K562 (cell line): ENCODE measurements at regions not wholly inside any gene's neighbourhood (a gene's known extent, or its start where the extent isn't known, plus 50 kb on each side); places are given as distances from the start of the nearest gene placed in this dataset.

Experiments
- ATAC-seq: fragments of 200-7000 bp; cut with Tn5 transposase; 3 replicates; pipeline ENCODE4 v1.9.1; 2020; ENCODE audit warnings: moderate library complexity
- BruUV-seq: library from RNA; stranded (reverse); fragments of 400-500 nt; replicated peaks from 2 replicates; lab custom pipeline; 2021; lab: Mats Ljungman, UMichigan
- CTCF ChIA-PET: fragments of 300-600 bp; formaldehyde crosslinking; extraction: SDS; loops from one replicate; lab custom pipeline; 2021; ENCODE audit warnings: low intra/inter-chr PET ratio; lab: Yijun Ruan, JAX
- POLR2A ChIA-PET: fragments of 300-600, 350-650 bp; sonication (Branson Sonifier 250); formaldehyde crosslinking; extraction: SDS; loops from one replicate; lab custom pipeline; 2021; ENCODE audit warnings: antibody characterized with exemption, inconsistent platforms; lab: Yijun Ruan, JAX
- DNase-seq, 4 experiments: peaks; one replicate each; pipeline versions ENCODE4 v3.0.0 to v3.0.0-alpha.2; 2011 to 2018; ENCODE audit warnings: low spot score in 3 of 4, mixed read lengths in 3 of 4; ENCODE audit errors: extremely low read depth in 1 of 4
- FAIRE-seq: peaks from 2 replicates; lab custom pipeline; 2011; peaks lifted over from hg19 to GRCh38; lab: Jason Lieb, UNC
- H2AFZ ChIP-seq: 2 replicates; pipeline ENCODE4 v1.6.0; 2011; ENCODE audit warnings: low read depth, low read length, control low read depth, inconsistent platforms
- H3K27ac ChIP-seq: fragments of 200-600 bp; 3 replicates; pipeline ENCODE4 v1.8.0; 2011; ENCODE audit warnings: low read depth, mild to moderate bottlenecking, control low read depth, inconsistent platforms, low read length, moderate library complexity, mixed read lengths; ENCODE audit errors: extremely low read depth
- H3K27me3 ChIP-seq, 2 experiments: fragments of 300-600 bp in 1 of 2; 2 replicates in 1 of 2; 3 replicates in 1 of 2; pipeline versions ENCODE4 v1.6.0 to v1.8.0; 2011; ENCODE audit warnings: inconsistent platforms in 2 of 2, low read length in 2 of 2, mild to moderate bottlenecking in 1 of 2, mixed read lengths in 1 of 2, moderate library complexity in 1 of 2; ENCODE audit not compliant: control insufficient read depth in 2 of 2, insufficient read depth in 2 of 2
- H3K36me3 ChIP-seq: fragments of 300-600 bp; 3 replicates; pipeline ENCODE4 v1.8.0; 2011; ENCODE audit warnings: mild to moderate bottlenecking, low read length, inconsistent platforms; ENCODE audit not compliant: control insufficient read depth, insufficient read depth
- H3K4me1 ChIP-seq, 2 experiments: fragments of 200-600 bp in 1 of 2; replicated peaks in 1 of 2; 2 replicates in 1 of 2; 3 replicates in 1 of 2; pipeline versions ENCODE4 v1.5.1 to v1.8.0; 2011; ENCODE audit warnings: inconsistent platforms in 2 of 2, low read length in 2 of 2, mild to moderate bottlenecking in 1 of 2, mixed read lengths in 1 of 2, moderate library complexity in 1 of 2; ENCODE audit not compliant: control insufficient read depth in 2 of 2, insufficient read depth in 2 of 2
- H3K4me2 ChIP-seq: 2 replicates; pipeline ENCODE4 v1.6.1; 2011; ENCODE audit warnings: low read length, control low read depth, inconsistent platforms, mixed read lengths; ENCODE audit not compliant: insufficient read depth
- H3K4me3 ChIP-seq: fragments of 200-600 bp; sonication (generic), shearing (Covaris generic); 2 replicates; pipeline ENCODE4 v1.5.1; 2016; ENCODE audit warnings: control low read depth, inconsistent platforms
- H3K79me2 ChIP-seq: fragments of 200-600 bp; 3 replicates; pipeline ENCODE4 v1.8.0; 2011; ENCODE audit warnings: low read length, inconsistent platforms; ENCODE audit not compliant: control insufficient read depth, insufficient read depth
- H3K9ac ChIP-seq, 2 experiments: 2 replicates each; pipeline versions ENCODE4 v1.6.0 to v1.6.1; 2011; ENCODE audit warnings: low read depth in 2 of 2, low read length in 2 of 2, control low read depth in 1 of 2, inconsistent platforms in 1 of 2, mild to moderate bottlenecking in 1 of 2, mixed read lengths in 1 of 2; ENCODE audit not compliant: insufficient read depth in 1 of 2
- H3K9me1 ChIP-seq: one replicate; pipeline ENCODE4 v1.6.0; 2011; ENCODE audit warnings: inconsistent platforms, mild to moderate bottlenecking, low read length, moderate library complexity; ENCODE audit not compliant: control insufficient read depth, insufficient read depth
- H3K9me3 ChIP-seq: replicated peaks from 2 replicates; pipeline ENCODE4 v1.5.1; 2011; ENCODE audit warnings: low read depth, low read length, inconsistent platforms; ENCODE audit not compliant: control insufficient read depth, insufficient read depth
- H4K20me1 ChIP-seq: replicated peaks from 2 replicates; pipeline ENCODE4 v1.6.1; 2011; ENCODE audit warnings: low read length, inconsistent platforms, mixed read lengths; ENCODE audit not compliant: control insufficient read depth, insufficient read depth
- ATF7 ChIP-seq: fragments of 450-650 bp; IDR thresholded peaks from 2 replicates; pipeline ENCODE4 v1.7.1; 2014; ENCODE audit warnings: mild to moderate bottlenecking, moderate library complexity
- CCNT2 ChIP-seq: IDR thresholded peaks from 2 replicates; pipeline ENCODE4 v1.6.1; 2011; ENCODE audit warnings: borderline replicate concordance, low read depth, mild to moderate bottlenecking, moderate library complexity, mixed read lengths, low read length; ENCODE audit not compliant: insufficient read length; ENCODE audit errors: extremely low read depth
- CHD1 ChIP-seq: fragments of 200-600 bp; sonication (generic); IDR thresholded peaks from one replicate; pipeline ENCODE4 v1.6.1; 2012; ENCODE audit warnings: mild to moderate bottlenecking, moderate library complexity, low read length, inconsistent platforms
- ETS1 ChIP-seq: conservative IDR thresholded peaks from 2 replicates; pipeline ENCODE4 v1.6.1; 2011; ENCODE audit warnings: low read depth, mild to moderate bottlenecking, low read length; ENCODE audit not compliant: control insufficient read depth
- FOS ChIP-seq: IDR thresholded peaks from 3 replicates; pipeline ENCODE4 v1.6.1; 2011; ENCODE audit not compliant: insufficient read length; ENCODE audit errors: extremely low read depth
- GABPA ChIP-seq: fragments of 200-800 bp; sonication (Bioruptor generic); conservative IDR thresholded peaks from 2 replicates; pipeline ENCODE4 v1.6.1; 2016; ENCODE audit warnings: low read depth, missing genetic modification characterization, missing compliant biosample characterization
- MCM2 ChIP-seq: fragments of 450-650 bp; IDR thresholded peaks from 2 replicates; pipeline ENCODE4 v1.6.1; 2017; ENCODE audit warnings: low read depth, mild to moderate bottlenecking
- RFX1 ChIP-seq: fragments of 450-650 bp; IDR thresholded peaks from 2 replicates; pipeline ENCODE4 v1.6.1; 2016; ENCODE audit warnings: mild to moderate bottlenecking, moderate library complexity
- SFPQ ChIP-seq: fragments of 200-400 bp; formaldehyde crosslinking; IDR thresholded peaks from 2 replicates; pipeline ENCODE4 v1.6.1; 2017; ENCODE audit warnings: mild to moderate bottlenecking, low read depth, low read length, moderate library complexity
- SMARCC2 ChIP-seq: fragments of 450-650 bp; IDR thresholded peaks from 2 replicates; pipeline ENCODE4 v1.6.1; 2017; ENCODE audit warnings: antibody characterized with exemption, moderate library complexity, mild to moderate bottlenecking, low read depth
- SREBF1 ChIP-seq: fragments of 150-350 bp; IDR thresholded peaks from 2 replicates; pipeline ENCODE4 v1.6.1; 2014; ENCODE audit warnings: antibody characterized with exemption, low read depth, low read length, borderline replicate concordance
- TBP ChIP-seq: optimal IDR thresholded peaks from 2 replicates; pipeline ENCODE3; 2011; ENCODE audit warnings: low read depth, low read length, improper control_type of control experiment
- TCF3 ChIP-seq: sonication (generic); formaldehyde crosslinking; IDR thresholded peaks from 2 replicates; pipeline ENCODE4 v1.4.0; 2020; ENCODE audit warnings: mild to moderate bottlenecking, missing genetic modification reagents
- ZNF133 ChIP-seq: fragments of 250-450 bp; sonication (Bioruptor Pico); IDR thresholded peaks from 2 replicates; pipeline ENCODE4 v1.4.0; 2020; ENCODE audit warnings: mild to moderate bottlenecking
- ZNF511 ChIP-seq: sonication (generic); formaldehyde crosslinking; IDR thresholded peaks from 2 replicates; pipeline ENCODE4 v1.8.0; 2022; ENCODE audit warnings: mild to moderate bottlenecking, missing genetic modification reagents
- ZNF75A ChIP-seq: fragments of 450-650 bp; formaldehyde crosslinking; IDR thresholded peaks from 2 replicates; pipeline ENCODE4 v1.4.0; 2020; ENCODE audit warnings: mild to moderate bottlenecking
- WGBS: fragments of 100-300 bp; shearing (Covaris generic); methylation state at CpG from one replicate; pipeline ENCODE4 v1.1.6; 2016; ENCODE audit warnings: low coverage, mixed read lengths; ENCODE audit not compliant: insufficient coverage; ENCODE audit errors: missing lambda C conversion rate; 5-methylcytosine and 5-hydroxymethylcytosine counted together
- in situ Hi-C: fragments of 300-500 bp; cut with MboI; formaldehyde crosslinking; loops from 4 replicates; pipeline ENCODE4 v1.15.0; 2018; ENCODE audit warnings: inconsistent platforms, mixed read lengths
- intact Hi-C: fragments of 100-400 bp; cut with micrococcal nuclease; formaldehyde crosslinking; loops from 2 replicates; pipeline ENCODE4 v1.14.2; 2022

- ATAC-seq = no peak
- Histone ChIP-seq H3K27me3 (peaks cover 25 to 61% of the 10 kb centered on the region in 2 experiments), H3K79me2 (no peaks in the 10 kb centered on the region), H2AFZ (no peak overlapping the region), H3K4me3 (no peak overlapping the region), H4K20me1 (no peaks in the 10 kb centered on the region; the same call in 1 of the 2 replicates), H3K27ac (no peak overlapping the region), H3K36me3 (no peaks in the 10 kb centered on the region), H3K9me1 (no peaks in the 10 kb centered on the region), H3K4me1 (peaks cover 0 to 9% of the 10 kb centered on the region in 2 experiments; a peak in 2 of 5 replicates), H3K9ac (no peak overlapping the region), H3K9me3 (no peaks in the 10 kb centered on the region), H3K4me2 (no peak overlapping the region)
- CTCF ChIA-PET = no interaction called here
- 1% methylated on average over 10 of the region's 11 CpGs for WGBS
- no peak for TF ChIP-seq RFX1
- no peak for TF ChIP-seq SMARCC2
- no peak for TF ChIP-seq GABPA (tag)
- TF ChIP-seq ZNF511 (CRISPR knock-in tag) = no peak
- TF ChIP-seq SREBF1 = no peak
- no peak for TF ChIP-seq CCNT2
- no peak for TF ChIP-seq FOS
- no peak for TF ChIP-seq ATF7
- TF ChIP-seq ZNF75A = no peak
- TF ChIP-seq MCM2 = no peak
- no peak for TF ChIP-seq ETS1
- no peak for TF ChIP-seq TBP
- no peak for TF ChIP-seq SFPQ
- TF ChIP-seq TCF3 (CRISPR knock-in tag) = no peak
- no peak for TF ChIP-seq ZNF133 (CRISPR knock-in tag)
- TF ChIP-seq CHD1 = no peak
- intact Hi-C loops (no loop called here), in situ Hi-C loops (no loop called here)
- DNase-seq = no peak
- BruUV-seq = no TSS peak
- POLR2A ChIA-PET = no interaction called here
- FAIRE-seq = no peak
These were observed 98.8 kb downstream of the RIPK4 start for GRCh38 chr21:41668051-41668541.
